Stomach (tissue), 8 donors: ENCODE measurements at regions not wholly inside any gene's neighbourhood (a gene's known extent, or its start where the extent isn't known, plus 50 kb on each side); places are given as distances from the start of the nearest gene placed in this dataset.

Experiments
- DNase-seq, 2 donors: peaks; one replicate each; pipeline versions ENCODE4 v3.0.0 to v3.0.0-alpha.2; 2013 to 2019
- H3K27ac ChIP-seq, 5 donors: fragments of 200-600 bp in 4 of 5; sonication (generic) in 4 of 5; one replicate each; pipeline ENCODE4 v1.5.1; 2013 to 2019; ENCODE audit warnings: mild to moderate bottlenecking in 1 of 5, moderate library complexity in 1 of 5
- H3K27me3 ChIP-seq, 3 donors: fragments of 200-600 bp; sonication (generic); one replicate each; pipeline ENCODE4 v1.5.1; 2017 to 2019; ENCODE audit warnings: mixed run types in 1 of 3
- H3K36me3 ChIP-seq, 4 donors: fragments of 200-600 bp; sonication (generic); 1 replicate in 3 of 4; 2 replicates in 1 of 4; pipeline ENCODE4 v1.5.1; 2016 to 2019
- H3K4me1 ChIP-seq, 4 donors: fragments of 200-600 bp; sonication (generic); one replicate each; pipeline ENCODE4 v1.5.1; 2016 to 2019
- H3K4me3 ChIP-seq, 4 donors: fragments of 200-600 bp; sonication (generic) in 3 of 4; one replicate each; pipeline ENCODE4 v1.5.1; 2016 to 2019; ENCODE audit warnings: mild to moderate bottlenecking in 1 of 4
- H3K9me3 ChIP-seq, 4 donors: fragments of 200-600 bp; sonication (generic); one replicate each; pipeline ENCODE4 v1.5.1; 2016 to 2019
- EP300 ChIP-seq: sonication (generic); formaldehyde crosslinking; IDR thresholded peaks from one replicate; pipeline ENCODE4 v1.6.1; 2017; ENCODE audit warnings: antibody characterized with exemption
- POLR2A ChIP-seq, 4 donors: fragments of 450-650 bp; IDR thresholded peaks; one replicate each; pipeline ENCODE4 v1.6.1; 2016; ENCODE audit warnings: antibody characterized with exemption in 4 of 4, control low read depth in 2 of 4, mild to moderate bottlenecking in 1 of 4, moderate library complexity in 1 of 4
- POLR2AphosphoS5 ChIP-seq, 3 donors: sonication (generic); formaldehyde crosslinking; IDR thresholded peaks; one replicate each; pipeline ENCODE4 v1.6.1; 2016; ENCODE audit warnings: antibody characterized with exemption in 3 of 3
- WGBS, 5 donors: extraction: QIAGEN DNeasy Blood & Tissue Kit in 3 of 5; methylation state at CpG; one replicate each; pipeline versions ENCODE4 v1.1.5 to v1.1.7; 2013 to 2018; 5-methylcytosine and 5-hydroxymethylcytosine counted together
- intact Hi-C: fragments of 100-400 bp; cut with DNase I; formaldehyde crosslinking; loops from one replicate; pipeline ENCODE4 v1.15.1; 2023; ENCODE audit warnings: low total_unique reads
- TF ChIP-seq, protein P1 (sequence below), 7 experiments: fragments of 450-650 bp in 4 of 7; fragments of 200-600 bp in 3 of 7; sonication (generic) in 3 of 7; IDR thresholded peaks; one replicate each; pipeline ENCODE4 v1.5.1; 2016 to 2019; ENCODE audit warnings: antibody characterized with exemption in 7 of 7, control low read depth in 2 of 7, mild to moderate bottlenecking in 1 of 7
- donor health status: healthy with polysubstance abuse.
- donor health status: Bipolar disorder and iron deficiency.
- donor health status: healthy.

DNA sequence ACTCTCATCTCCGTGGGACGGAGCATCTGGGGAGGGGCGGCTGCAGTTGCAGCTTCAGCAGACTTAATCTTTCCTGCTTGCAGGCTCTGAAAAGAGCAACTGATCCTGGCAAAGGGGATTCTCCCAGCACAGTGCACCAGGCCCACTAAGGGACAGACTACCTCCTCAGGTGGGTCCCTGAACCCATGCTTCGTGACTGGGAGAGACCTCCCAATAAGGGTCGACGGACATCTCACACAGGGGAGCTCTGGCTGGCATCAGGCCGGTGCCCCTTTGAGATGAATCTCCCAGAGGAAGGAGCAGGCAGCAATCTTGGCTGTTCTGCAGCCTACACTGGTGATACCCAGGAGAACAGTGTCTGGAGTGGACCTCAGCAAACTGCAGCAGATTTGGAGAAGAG lies 303.3 kb upstream of the FGF16 start:
- no peak overlapping the region for H3K4me3 ChIP-seq
- H3K9me3 ChIP-seq = peaks cover 0 to 4% (median 0%) of the 10 kb centered on the region in 4 donors
- DNase-seq = no peak
- no peak overlapping the region for H3K27ac ChIP-seq
- H3K4me1 ChIP-seq = no peaks in the 10 kb centered on the region
- H3K27me3 ChIP-seq = no peaks in the 10 kb centered on the region
- intact Hi-C loops = no loop called here
- H3K36me3 ChIP-seq = no peaks in the 10 kb centered on the region
- no peak for TF ChIP-seq EP300
- WGBS, 5 donors = 68 to 90% (median 76%) methylated on average over 4 to 7 of the region's 7 CpGs

DNA sequence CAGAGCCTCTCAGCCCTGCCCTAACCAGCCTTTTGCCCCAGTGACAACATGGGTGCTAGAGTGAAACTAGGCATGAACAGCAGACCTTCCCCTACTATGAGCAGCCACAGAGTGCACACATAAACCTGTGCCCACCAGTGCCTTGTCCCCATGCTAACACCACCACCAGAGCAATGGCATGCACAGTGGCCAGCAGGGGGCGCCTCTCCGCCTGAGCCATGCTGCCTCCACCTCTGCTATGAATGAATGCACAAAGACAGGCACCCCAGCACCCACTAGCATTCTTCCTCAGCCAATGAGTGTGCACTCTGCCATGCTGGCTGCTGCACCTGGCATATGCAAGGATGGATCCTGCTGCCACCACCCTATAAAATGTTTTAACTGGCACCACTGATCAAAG lies 286.9 kb upstream of the FGF16 start:
- Histone ChIP-seq H3K9me3 (peaks cover 0 to 19% (median 6%) of the 10 kb centered on the region in 4 donors), H3K4me3 (no peak overlapping the region), H3K27ac (no peak overlapping the region), H3K36me3 (no peaks in the 10 kb centered on the region), H3K4me1 (no peaks in the 10 kb centered on the region), H3K27me3 (no peaks in the 10 kb centered on the region)
- DNase-seq = peak in 1 of 2 donors; percentile 1
- TF ChIP-seq EP300 = no peak
- TF ChIP-seq POLR2AphosphoS5 (IDR thresholded peaks at IDR 0.05) = no peak
- TF ChIP-seq POLR2A (IDR thresholded peaks at IDR 0.05) = no peak
- TF ChIP-seq, protein P1, sequence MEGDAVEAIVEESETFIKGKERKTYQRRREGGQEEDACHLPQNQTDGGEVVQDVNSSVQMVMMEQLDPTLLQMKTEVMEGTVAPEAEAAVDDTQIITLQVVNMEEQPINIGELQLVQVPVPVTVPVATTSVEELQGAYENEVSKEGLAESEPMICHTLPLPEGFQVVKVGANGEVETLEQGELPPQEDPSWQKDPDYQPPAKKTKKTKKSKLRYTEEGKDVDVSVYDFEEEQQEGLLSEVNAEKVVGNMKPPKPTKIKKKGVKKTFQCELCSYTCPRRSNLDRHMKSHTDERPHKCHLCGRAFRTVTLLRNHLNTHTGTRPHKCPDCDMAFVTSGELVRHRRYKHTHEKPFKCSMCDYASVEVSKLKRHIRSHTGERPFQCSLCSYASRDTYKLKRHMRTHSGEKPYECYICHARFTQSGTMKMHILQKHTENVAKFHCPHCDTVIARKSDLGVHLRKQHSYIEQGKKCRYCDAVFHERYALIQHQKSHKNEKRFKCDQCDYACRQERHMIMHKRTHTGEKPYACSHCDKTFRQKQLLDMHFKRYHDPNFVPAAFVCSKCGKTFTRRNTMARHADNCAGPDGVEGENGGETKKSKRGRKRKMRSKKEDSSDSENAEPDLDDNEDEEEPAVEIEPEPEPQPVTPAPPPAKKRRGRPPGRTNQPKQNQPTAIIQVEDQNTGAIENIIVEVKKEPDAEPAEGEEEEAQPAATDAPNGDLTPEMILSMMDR (IDR thresholded peaks at IDR 0.05) = no peak
- intact Hi-C loops = no loop called here
- 0 to 42% (median 23%) methylated on average over 2 of the region's 2 CpGs for WGBS, 5 donors

DNA sequence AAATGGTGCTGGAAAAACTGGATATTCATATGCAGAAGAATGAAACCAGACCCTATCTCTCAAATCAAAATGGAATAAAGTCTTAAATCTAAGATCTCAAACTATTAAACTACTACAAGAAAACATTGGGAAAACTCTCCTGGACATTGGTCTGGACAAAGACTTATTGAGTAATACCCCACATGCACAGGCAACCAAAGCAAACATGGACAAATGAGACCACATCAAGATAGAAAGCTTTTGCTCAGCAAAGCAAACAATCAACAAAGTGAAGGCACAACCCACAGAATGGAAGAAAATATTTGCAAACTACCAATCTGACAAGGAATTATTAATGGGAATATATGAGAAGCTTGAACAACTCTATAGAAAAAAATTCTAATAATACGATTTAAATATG lies 284.4 kb upstream of the FGF16 start:
- no peaks in the 10 kb centered on the region for H3K36me3 ChIP-seq
- H3K27me3 ChIP-seq = no peaks in the 10 kb centered on the region
- peaks cover 0 to 19% (median 6%) of the 10 kb centered on the region in 4 donors for H3K9me3 ChIP-seq
- no peak overlapping the region for H3K27ac ChIP-seq
- no peaks in the 10 kb centered on the region for H3K4me1 ChIP-seq
- no peak overlapping the region for H3K4me3 ChIP-seq
- DNase-seq = no peak
- 86 to 93% (median 90%) methylated on average over 1 of the region's 1 CpG for whole genome bisulfite sequencing, 5 donors
- TF ChIP-seq POLR2A (IDR thresholded peaks at IDR 0.05) (no peak), EP300 (no peak), POLR2AphosphoS5 (IDR thresholded peaks at IDR 0.05) (no peak)
- TF ChIP-seq, protein P1 (IDR thresholded peaks at IDR 0.05) = no peak
- intact Hi-C loops = no loop called here

DNA sequence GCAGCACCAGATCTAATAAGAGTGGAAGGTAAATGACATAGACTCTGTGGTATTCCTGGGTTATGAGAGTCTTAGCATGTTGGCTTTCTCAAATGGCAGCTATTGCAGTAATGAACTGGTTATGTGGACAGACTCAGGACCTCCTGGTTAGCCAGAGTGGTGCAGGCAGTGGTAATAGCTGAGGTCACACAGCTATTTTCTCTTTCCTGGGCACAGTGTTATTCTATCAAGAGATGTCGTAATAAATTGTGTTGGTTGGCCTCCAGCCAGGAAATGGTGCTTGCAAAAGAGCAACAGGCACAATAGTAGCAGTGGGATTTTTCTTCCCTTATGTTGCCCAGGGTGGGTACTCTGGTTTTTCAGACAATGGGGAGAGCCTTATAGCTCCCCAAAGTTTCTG lies 279.2 kb upstream of the FGF16 start:
- peaks cover 0 to under 1% (median 0%) of the 10 kb centered on the region in 4 donors for H3K9me3 ChIP-seq
- H3K27me3 ChIP-seq = no peaks in the 10 kb centered on the region
- no peak for DNase-seq
- H3K36me3 ChIP-seq = no peaks in the 10 kb centered on the region
- H3K27ac ChIP-seq = no peak overlapping the region
- no peak overlapping the region for H3K4me3 ChIP-seq
- no peaks in the 10 kb centered on the region for H3K4me1 ChIP-seq
- 33 to 71% (median 67%) methylated on average over 1 of the region's 1 CpG for WGBS, 5 donors
- intact Hi-C loops = no loop called here
- TF ChIP-seq POLR2AphosphoS5 (IDR thresholded peaks at IDR 0.05) (no peak), POLR2A (IDR thresholded peaks at IDR 0.05) (no peak), EP300 (no peak)
- TF ChIP-seq, protein P1 (IDR thresholded peaks at IDR 0.05) = no peak

DNA sequence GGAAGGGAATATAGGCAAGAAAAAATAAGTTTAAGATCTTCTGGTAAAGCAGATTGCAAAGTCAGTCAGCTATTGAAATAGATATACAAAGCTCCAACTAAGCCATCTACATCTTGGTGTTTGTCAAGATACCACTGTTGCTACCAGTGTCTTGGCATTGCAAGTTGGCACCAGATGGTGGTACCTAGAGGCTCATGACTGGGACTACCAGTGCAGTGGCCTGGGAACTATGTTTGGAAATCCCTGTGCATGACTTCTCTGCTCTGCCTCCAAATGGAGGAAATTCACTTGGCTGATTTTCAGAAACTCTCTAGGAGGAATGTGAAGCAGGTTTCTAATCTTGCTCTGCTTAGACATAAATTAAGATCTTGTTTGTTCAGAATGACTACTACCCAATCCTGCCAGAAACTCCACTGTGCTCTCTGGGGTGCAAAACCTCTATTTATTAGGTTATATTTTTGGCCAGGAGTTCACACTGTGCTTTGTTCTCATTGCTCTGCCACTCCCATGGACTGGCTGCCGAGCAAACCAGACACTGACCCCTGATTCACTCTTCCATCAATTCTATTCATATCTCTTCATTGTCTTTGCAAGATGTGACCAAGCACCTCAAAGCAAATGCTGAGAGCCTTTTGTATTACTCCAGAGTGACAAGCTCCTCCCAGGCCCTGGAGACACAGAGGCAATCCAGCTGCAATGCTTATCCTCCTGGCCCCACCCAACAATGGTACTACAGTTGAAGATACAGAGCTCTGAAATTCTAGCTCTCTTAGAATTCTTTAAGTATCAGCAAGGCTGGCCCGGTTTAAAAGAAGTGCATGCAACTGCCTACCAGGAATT lies 272.3 kb upstream of the FGF16 start:
- peaks cover 0 to 6% (median 0%) of the 10 kb centered on the region in 4 donors for H3K9me3 ChIP-seq
- H3K36me3 ChIP-seq = no peaks in the 10 kb centered on the region
- no peak for DNase-seq
- intact Hi-C loops = no loop called here
- 31 to 62% (median 51%) methylated on average over 2 of the region's 2 CpGs for WGBS, 5 donors
- H3K27me3 ChIP-seq = no peaks in the 10 kb centered on the region
- H3K4me3 ChIP-seq = no peak overlapping the region
- H3K27ac ChIP-seq = no peak overlapping the region
- H3K4me1 ChIP-seq = no peaks in the 10 kb centered on the region
- TF ChIP-seq, protein P1 (IDR thresholded peaks at IDR 0.05) = no peak
- TF ChIP-seq POLR2A (IDR thresholded peaks at IDR 0.05) (no peak), POLR2AphosphoS5 (IDR thresholded peaks at IDR 0.05) (no peak), EP300 (no peak)
